SK-N-SH treated with all-trans-retinoic acid at 6 μM for 48 hours (cell line): ENCODE measurements at regions not wholly inside any gene's neighbourhood (a gene's known extent, or its start where the extent isn't known, plus 50 kb on each side); places are given as distances from the start of the nearest gene placed in this dataset.

Experiments used
- ATAC-seq: fragments of 200-7000 bp; cut with Tn5 transposase; 3 replicates; pipeline ENCODE4 v1.9.1; 2020; ENCODE audit warnings: mild to moderate bottlenecking, moderate library complexity
- ARNTL ChIP-seq: fragments of 450-650 bp; formaldehyde crosslinking; IDR thresholded peaks from 2 replicates; pipeline ENCODE4 v1.5.0; 2020; ENCODE audit warnings: low read depth, mild to moderate bottlenecking, moderate library complexity, borderline replicate concordance
- BACH2 ChIP-seq: fragments of 250-450 bp; sonication (Bioruptor Pico); IDR thresholded peaks from 2 replicates; pipeline ENCODE4 v1.9.0; 2021; ENCODE audit warnings: mild to moderate bottlenecking, borderline replicate concordance
- CSDC2 ChIP-seq: fragments of 250-450 bp; sonication (Bioruptor Pico); IDR thresholded peaks from 2 replicates; pipeline ENCODE4 v1.5.0; 2020; ENCODE audit warnings: mild to moderate bottlenecking, moderate library complexity
- ESRRG ChIP-seq: fragments of 250-450 bp; sonication (Bioruptor Pico); IDR thresholded peaks from 2 replicates; pipeline ENCODE4 v1.6.1; 2021; ENCODE audit warnings: mild to moderate bottlenecking
- GLIS3 ChIP-seq: fragments of 250-450 bp; sonication (Bioruptor Pico); IDR thresholded peaks from 2 replicates; pipeline ENCODE4 v1.5.0; 2020; ENCODE audit warnings: mild to moderate bottlenecking, moderate library complexity
- ISL1 ChIP-seq: fragments of 250-450 bp; sonication (Bioruptor Pico); IDR thresholded peaks from 2 replicates; pipeline ENCODE4 v2.1.2; 2022; ENCODE audit warnings: mild to moderate bottlenecking, moderate library complexity
- OSR1 ChIP-seq: fragments of 250-450 bp; sonication (Bioruptor Pico); IDR thresholded peaks from 2 replicates; pipeline ENCODE4 v1.8.0; 2022; ENCODE audit warnings: moderate library complexity, mild to moderate bottlenecking, inconsistent platforms
- PPARA ChIP-seq: fragments of 250-450 bp; sonication (Bioruptor Pico); IDR thresholded peaks from 2 replicates; pipeline ENCODE4 v1.5.0; 2020; ENCODE audit warnings: mild to moderate bottlenecking, borderline replicate concordance
- RARB ChIP-seq: fragments of 250-450 bp; sonication (Bioruptor Pico); IDR thresholded peaks from 2 replicates; pipeline ENCODE4 v1.8.0; 2021; ENCODE audit warnings: mild to moderate bottlenecking, moderate library complexity
- SNAI2 ChIP-seq: fragments of 250-450 bp; sonication (Bioruptor Pico); IDR thresholded peaks from 2 replicates; pipeline ENCODE4 v1.5.0; 2020; ENCODE audit warnings: mild to moderate bottlenecking, moderate library complexity
- TCF4 ChIP-seq: fragments of 250-450 bp; sonication (Bioruptor Pico); IDR thresholded peaks from 2 replicates; pipeline ENCODE4 v1.8.0; 2021; ENCODE audit warnings: mild to moderate bottlenecking, moderate library complexity, borderline replicate concordance
- TOX ChIP-seq: fragments of 250-450 bp; sonication (Bioruptor Pico); IDR thresholded peaks from 2 replicates; pipeline ENCODE4 v1.8.0; 2021; ENCODE audit warnings: mild to moderate bottlenecking, moderate library complexity, borderline replicate concordance
- ZC3H10 ChIP-seq: fragments of 250-450 bp; sonication (Bioruptor Pico); IDR thresholded peaks from 2 replicates; pipeline ENCODE4 v1.5.1; 2021; ENCODE audit warnings: mild to moderate bottlenecking, moderate library complexity
- ZFP3 ChIP-seq: fragments of 250-450 bp; sonication (Bioruptor Pico); IDR thresholded peaks from 2 replicates; pipeline ENCODE4 v1.5.0; 2020; ENCODE audit warnings: mild to moderate bottlenecking, moderate library complexity
- ZNF565 ChIP-seq: fragments of 450-650 bp; formaldehyde crosslinking; conservative IDR thresholded peaks from 2 replicates; pipeline ENCODE4 v1.5.0; 2020; ENCODE audit warnings: low read depth, mild to moderate bottlenecking, moderate library complexity
- ZNF70 ChIP-seq: fragments of 450-650 bp; formaldehyde crosslinking; IDR thresholded peaks from 2 replicates; pipeline ENCODE4 v1.5.0; 2020; ENCODE audit warnings: mild to moderate bottlenecking, moderate library complexity
- ZNF8 ChIP-seq: fragments of 450-650 bp; formaldehyde crosslinking; IDR thresholded peaks from 2 replicates; pipeline ENCODE4 v1.5.0; 2020; ENCODE audit warnings: mild to moderate bottlenecking, moderate library complexity
- TF ChIP-seq, protein P1 (sequence below): fragments of 250-450 bp; sonication (Bioruptor Pico); IDR thresholded peaks from 2 replicates; pipeline ENCODE4 v1.8.0; 2020; ENCODE audit warnings: mild to moderate bottlenecking, moderate library complexity, borderline replicate concordance
- TF ChIP-seq, protein P2 (sequence below): fragments of 250-450 bp; sonication (Bioruptor Pico); IDR thresholded peaks from 2 replicates; pipeline ENCODE4 v1.5.1; 2020; ENCODE audit warnings: low read depth, mild to moderate bottlenecking, moderate library complexity
- TF ChIP-seq, protein P3 (sequence below): fragments of 250-450 bp; sonication (Bioruptor Pico); IDR thresholded peaks from 2 replicates; pipeline ENCODE4 v1.5.0; 2020; ENCODE audit warnings: mild to moderate bottlenecking, moderate library complexity
- TF ChIP-seq, protein P4 (sequence below): fragments of 250-450 bp; sonication (Bioruptor Pico); IDR thresholded peaks from 2 replicates; pipeline ENCODE4 v1.8.0; 2021; ENCODE audit warnings: low read depth, mild to moderate bottlenecking, moderate library complexity, borderline replicate concordance
- TF ChIP-seq, protein P5 (sequence below): fragments of 250-450 bp; sonication (Bioruptor Pico); IDR thresholded peaks from 2 replicates; pipeline ENCODE4 v1.5.1; 2021; ENCODE audit warnings: mild to moderate bottlenecking, moderate library complexity

DNA sequence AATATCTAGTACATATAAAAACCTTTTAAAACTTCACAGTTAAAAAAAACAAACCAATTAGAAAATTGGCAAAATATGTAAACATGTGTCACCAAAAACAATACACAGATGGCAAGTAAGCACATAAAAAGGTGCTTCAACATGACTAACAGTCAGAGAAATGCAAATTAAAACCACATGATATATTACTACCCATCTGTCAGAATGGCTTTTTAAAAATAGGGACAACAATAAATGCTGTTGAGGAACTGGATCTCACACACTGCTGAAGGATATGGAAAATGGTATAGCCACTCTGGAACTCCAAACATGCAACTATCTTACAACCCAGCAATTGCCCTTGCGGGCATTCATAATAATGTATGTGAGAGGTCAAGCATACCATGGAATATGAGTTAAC lies 1153.6 kb downstream of the FLRT2 start:
- ATAC-seq, result no peak
- TF ChIP-seq, protein P1, sequence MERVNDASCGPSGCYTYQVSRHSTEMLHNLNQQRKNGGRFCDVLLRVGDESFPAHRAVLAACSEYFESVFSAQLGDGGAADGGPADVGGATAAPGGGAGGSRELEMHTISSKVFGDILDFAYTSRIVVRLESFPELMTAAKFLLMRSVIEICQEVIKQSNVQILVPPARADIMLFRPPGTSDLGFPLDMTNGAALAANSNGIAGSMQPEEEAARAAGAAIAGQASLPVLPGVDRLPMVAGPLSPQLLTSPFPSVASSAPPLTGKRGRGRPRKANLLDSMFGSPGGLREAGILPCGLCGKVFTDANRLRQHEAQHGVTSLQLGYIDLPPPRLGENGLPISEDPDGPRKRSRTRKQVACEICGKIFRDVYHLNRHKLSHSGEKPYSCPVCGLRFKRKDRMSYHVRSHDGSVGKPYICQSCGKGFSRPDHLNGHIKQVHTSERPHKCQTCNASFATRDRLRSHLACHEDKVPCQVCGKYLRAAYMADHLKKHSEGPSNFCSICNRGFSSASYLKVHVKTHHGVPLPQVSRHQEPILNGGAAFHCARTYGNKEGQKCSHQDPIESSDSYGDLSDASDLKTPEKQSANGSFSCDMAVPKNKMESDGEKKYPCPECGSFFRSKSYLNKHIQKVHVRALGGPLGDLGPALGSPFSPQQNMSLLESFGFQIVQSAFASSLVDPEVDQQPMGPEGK, result no peak
- TF ChIP-seq ZC3H10, result no peak
- no peak for TF ChIP-seq TCF4 (CRISPR knock-in tag)
- TF ChIP-seq GLIS3 (CRISPR knock-in tag), result no peak
- TF ChIP-seq ESRRG, result no peak
- no peak for TF ChIP-seq RARB (CRISPR knock-in tag)
- no peak for TF ChIP-seq CSDC2 (CRISPR knock-in tag)
- TF ChIP-seq, protein P2, sequence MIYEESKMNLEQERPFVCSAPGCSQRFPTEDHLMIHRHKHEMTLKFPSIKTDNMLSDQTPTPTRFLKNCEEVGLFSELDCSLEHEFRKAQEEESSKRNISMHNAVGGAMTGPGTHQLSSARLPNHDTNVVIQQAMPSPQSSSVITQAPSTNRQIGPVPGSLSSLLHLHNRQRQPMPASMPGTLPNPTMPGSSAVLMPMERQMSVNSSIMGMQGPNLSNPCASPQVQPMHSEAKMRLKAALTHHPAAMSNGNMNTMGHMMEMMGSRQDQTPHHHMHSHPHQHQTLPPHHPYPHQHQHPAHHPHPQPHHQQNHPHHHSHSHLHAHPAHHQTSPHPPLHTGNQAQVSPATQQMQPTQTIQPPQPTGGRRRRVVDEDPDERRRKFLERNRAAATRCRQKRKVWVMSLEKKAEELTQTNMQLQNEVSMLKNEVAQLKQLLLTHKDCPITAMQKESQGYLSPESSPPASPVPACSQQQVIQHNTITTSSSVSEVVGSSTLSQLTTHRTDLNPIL (CRISPR knock-in tag), result no peak
- no peak for TF ChIP-seq OSR1
- TF ChIP-seq BACH2 (CRISPR knock-in tag), result no peak
- TF ChIP-seq TOX, result no peak
- TF ChIP-seq, protein P3, sequence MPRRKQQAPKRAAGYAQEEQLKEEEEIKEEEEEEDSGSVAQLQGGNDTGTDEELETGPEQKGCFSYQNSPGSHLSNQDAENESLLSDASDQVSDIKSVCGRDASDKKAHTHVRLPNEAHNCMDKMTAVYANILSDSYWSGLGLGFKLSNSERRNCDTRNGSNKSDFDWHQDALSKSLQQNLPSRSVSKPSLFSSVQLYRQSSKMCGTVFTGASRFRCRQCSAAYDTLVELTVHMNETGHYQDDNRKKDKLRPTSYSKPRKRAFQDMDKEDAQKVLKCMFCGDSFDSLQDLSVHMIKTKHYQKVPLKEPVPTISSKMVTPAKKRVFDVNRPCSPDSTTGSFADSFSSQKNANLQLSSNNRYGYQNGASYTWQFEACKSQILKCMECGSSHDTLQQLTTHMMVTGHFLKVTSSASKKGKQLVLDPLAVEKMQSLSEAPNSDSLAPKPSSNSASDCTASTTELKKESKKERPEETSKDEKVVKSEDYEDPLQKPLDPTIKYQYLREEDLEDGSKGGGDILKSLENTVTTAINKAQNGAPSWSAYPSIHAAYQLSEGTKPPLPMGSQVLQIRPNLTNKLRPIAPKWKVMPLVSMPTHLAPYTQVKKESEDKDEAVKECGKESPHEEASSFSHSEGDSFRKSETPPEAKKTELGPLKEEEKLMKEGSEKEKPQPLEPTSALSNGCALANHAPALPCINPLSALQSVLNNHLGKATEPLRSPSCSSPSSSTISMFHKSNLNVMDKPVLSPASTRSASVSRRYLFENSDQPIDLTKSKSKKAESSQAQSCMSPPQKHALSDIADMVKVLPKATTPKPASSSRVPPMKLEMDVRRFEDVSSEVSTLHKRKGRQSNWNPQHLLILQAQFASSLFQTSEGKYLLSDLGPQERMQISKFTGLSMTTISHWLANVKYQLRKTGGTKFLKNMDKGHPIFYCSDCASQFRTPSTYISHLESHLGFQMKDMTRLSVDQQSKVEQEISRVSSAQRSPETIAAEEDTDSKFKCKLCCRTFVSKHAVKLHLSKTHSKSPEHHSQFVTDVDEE (CRISPR knock-in tag), result no peak
- TF ChIP-seq ISL1 (CRISPR knock-in tag), result no peak
- TF ChIP-seq, protein P4, sequence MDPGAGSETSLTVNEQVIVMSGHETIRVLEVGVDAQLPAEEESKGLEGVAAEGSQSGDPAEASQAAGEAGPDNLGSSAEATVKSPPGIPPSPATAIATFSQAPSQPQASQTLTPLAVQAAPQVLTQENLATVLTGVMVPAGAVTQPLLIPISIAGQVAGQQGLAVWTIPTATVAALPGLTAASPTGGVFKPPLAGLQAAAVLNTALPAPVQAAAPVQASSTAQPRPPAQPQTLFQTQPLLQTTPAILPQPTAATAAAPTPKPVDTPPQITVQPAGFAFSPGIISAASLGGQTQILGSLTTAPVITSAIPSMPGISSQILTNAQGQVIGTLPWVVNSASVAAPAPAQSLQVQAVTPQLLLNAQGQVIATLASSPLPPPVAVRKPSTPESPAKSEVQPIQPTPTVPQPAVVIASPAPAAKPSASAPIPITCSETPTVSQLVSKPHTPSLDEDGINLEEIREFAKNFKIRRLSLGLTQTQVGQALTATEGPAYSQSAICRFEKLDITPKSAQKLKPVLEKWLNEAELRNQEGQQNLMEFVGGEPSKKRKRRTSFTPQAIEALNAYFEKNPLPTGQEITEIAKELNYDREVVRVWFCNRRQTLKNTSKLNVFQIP, result no peak
- TF ChIP-seq SNAI2, result no peak
- TF ChIP-seq ARNTL, result no peak
- TF ChIP-seq ZNF565, result no peak

DNA sequence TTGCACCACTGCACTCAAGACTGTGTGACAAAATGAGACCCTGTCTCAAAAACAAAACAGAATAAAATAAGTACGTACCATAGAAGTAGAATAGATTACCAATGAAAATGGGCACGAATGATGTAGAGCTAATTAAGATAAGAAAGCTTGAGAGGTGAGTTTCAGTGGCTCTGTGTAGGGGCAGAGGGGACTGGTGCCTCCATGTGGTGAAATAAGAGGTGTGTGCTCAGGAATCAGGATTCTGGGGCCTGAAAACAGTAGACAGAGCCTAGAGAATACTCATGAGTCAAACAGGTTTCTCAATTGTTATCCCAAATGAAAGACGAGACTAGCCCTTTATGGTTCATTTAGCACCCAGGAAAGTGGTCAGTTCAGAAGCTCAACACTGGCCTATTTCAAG lies 1145.1 kb downstream of the FLRT2 start:
- no peak for ATAC-seq
- TF ChIP-seq GLIS3 (CRISPR knock-in tag), result no peak
- TF ChIP-seq TOX, result no peak

DNA sequence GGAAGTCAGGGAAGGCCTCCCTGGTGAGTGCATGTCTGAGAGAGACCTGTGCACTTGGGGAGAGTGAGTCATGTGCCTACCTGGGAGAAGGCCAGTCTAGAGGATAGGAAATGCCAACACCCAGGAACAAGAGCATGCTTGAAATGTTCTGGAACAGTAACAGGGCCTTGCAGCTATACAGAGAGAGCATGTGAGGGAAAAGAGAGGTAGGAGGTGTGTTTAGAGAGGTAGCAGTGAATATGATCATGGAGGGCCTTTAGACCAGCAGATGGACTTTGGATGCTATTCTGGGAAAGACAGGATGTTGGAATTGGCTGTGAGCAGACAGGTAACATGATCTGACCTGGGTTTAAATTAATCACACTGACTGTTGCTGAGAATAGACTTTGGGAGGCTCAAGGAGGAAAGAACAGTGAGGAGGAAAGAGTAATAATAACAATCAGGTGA lies 1143.6 kb downstream of the FLRT2 start:
- no peak for ATAC-seq
- no peak for TF ChIP-seq ZNF8 (CRISPR knock-in tag)
- TF ChIP-seq SNAI2, result no peak
- no peak for TF ChIP-seq ISL1 (CRISPR knock-in tag)
- TF ChIP-seq ZNF565, result no peak
- no peak for TF ChIP-seq GLIS3 (CRISPR knock-in tag)
- TF ChIP-seq CSDC2 (CRISPR knock-in tag), result no peak
- no peak for TF ChIP-seq ZNF70 (CRISPR knock-in tag)
- TF ChIP-seq, protein P3 (CRISPR knock-in tag), result no peak
- TF ChIP-seq PPARA (CRISPR knock-in tag), result no peak
- TF ChIP-seq TCF4 (CRISPR knock-in tag), result no peak
- no peak for TF ChIP-seq ZC3H10
- TF ChIP-seq OSR1, result no peak
- TF ChIP-seq, protein P1, result no peak
- TF ChIP-seq RARB (CRISPR knock-in tag), result no peak
- TF ChIP-seq, protein P4, result no peak
- no peak for TF ChIP-seq ZFP3 (CRISPR knock-in tag)
- TF ChIP-seq ARNTL, result no peak
- TF ChIP-seq, protein P5, sequence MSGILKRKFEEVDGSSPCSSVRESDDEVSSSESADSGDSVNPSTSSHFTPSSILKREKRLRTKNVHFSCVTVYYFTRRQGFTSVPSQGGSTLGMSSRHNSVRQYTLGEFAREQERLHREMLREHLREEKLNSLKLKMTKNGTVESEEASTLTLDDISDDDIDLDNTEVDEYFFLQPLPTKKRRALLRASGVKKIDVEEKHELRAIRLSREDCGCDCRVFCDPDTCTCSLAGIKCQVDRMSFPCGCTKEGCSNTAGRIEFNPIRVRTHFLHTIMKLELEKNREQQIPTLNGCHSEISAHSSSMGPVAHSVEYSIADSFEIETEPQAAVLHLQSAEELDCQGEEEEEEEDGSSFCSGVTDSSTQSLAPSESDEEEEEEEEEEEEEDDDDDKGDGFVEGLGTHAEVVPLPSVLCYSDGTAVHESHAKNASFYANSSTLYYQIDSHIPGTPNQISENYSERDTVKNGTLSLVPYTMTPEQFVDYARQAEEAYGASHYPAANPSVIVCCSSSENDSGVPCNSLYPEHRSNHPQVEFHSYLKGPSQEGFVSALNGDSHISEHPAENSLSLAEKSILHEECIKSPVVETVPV (CRISPR knock-in tag), result no peak
- TF ChIP-seq TOX, result no peak
